H54 (cell line): ENCODE measurements at regions not wholly inside any gene's neighbourhood (a gene's known extent, or its start where the extent isn't known, plus 50 kb on each side); places are given as distances from the start of the nearest gene placed in this dataset.
"Not testable (repeated sequence)": the region's sequence is repeated elsewhere in the genome, so short reads cannot be mapped to it uniquely, and the experiment has no call there.

Experiments used
- DNase-seq: peaks from one replicate; pipeline ENCODE4 v3.0.0; 2011; ENCODE audit warnings: low spot score, mixed read lengths; ENCODE audit not compliant: insufficient read length
- FAIRE-seq: peaks from 3 replicates; lab custom pipeline; 2011; peaks lifted over from hg19 to GRCh38; lab: Jason Lieb, UNC
- POLR2A ChIP-seq: IDR thresholded peaks from 2 replicates; pipeline ENCODE4 v1.6.1; 2011; ENCODE audit warnings: low read depth, mild to moderate bottlenecking, low read length

- no peak for TF ChIP-seq POLR2A
- DNase-seq (no peak), FAIRE-seq (no peak)
Measured at GRCh38 chr13:82248762-82249161, 1633.5 kb downstream of the SLITRK1 start.

DNA sequence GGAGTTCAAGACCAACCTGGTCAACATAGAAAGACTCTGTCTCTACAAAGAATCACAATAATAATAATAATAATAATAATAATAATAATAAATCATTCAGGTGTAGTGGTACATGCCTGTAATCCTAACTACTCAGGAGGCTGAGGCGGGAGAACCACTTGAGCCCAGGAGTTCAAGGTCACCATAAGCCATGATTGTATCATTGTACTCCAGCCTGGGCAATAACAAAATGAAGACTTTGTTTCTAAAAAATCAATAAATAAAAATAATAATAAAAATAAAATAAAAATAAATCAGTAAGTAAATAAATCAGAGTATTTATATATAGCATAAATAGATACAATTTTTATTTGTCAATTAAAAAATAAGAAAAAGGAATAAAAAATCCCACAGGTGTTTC, 1636.4 kb downstream of the SLITRK1 start:
- FAIRE-seq (no peak), DNase-seq (no peak)
- TF ChIP-seq POLR2A, result no peak

GRCh38 chr13:82224806-82225205, 1657.5 kb downstream of the SLITRK1 start:
- FAIRE-seq, result no peak
- TF ChIP-seq POLR2A, result no peak
- no peak for DNase-seq

GRCh38 chr13:82221621-82222020, 1660.7 kb downstream of the SLITRK1 start:
- no peak for FAIRE-seq
- TF ChIP-seq POLR2A, result no peak

GRCh38 chr13:82220641-82221040, 1661.6 kb downstream of the SLITRK1 start:
- no peak for TF ChIP-seq POLR2A
- DNase-seq (no peak), FAIRE-seq (no peak)

More at GRCh38 chr13:82221621-82222020, 1660.7 kb downstream of the SLITRK1 start:
- DNase-seq, result no peak

DNA sequence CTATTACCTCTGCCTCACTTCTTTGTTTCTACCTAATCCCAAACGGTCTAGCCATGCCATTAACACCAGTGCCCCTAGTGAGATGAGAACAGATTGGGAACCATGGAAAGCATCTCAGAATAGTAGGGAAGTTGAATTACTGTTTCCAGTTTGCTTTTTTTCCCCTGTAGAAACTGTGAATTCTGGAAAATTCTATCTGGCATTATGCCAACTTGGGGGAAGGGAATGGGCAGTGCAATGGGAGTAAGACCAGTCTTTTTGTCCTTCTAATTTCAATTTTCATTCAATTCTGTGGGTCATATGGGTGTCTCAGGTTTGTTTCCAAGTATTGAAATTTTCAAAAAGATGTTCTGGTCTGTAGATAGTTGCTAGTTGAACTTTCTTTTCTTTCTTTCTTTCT, 1666.1 kb downstream of the SLITRK1 start:
- DNase-seq (no peak), FAIRE-seq (no peak)
- no peak for TF ChIP-seq POLR2A

GRCh38 chr13:82214341-82214740, 1667.9 kb downstream of the SLITRK1 start:
- DNase-seq (no peak), FAIRE-seq (no peak)
- no peak for TF ChIP-seq POLR2A

DNA sequence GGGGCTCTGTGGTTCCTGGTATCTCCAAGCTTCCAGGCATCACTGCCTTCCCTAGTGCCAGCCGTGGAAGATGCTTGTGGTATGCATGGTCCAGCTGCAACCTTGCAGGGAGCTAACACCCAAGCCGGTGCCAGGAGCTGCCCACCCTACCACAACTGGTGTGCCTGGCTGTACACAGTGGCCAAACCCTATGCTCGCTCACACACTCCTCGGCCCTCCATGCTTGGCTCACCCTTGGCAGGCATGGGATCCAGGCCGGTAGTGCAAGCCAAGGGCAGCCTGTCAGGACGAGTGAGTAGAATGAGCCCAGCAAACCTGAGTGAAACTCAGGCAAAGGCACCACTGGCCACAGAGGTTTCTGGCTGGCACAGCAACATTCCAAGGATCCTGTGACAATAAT, 1676.0 kb downstream of the SLITRK1 start:
- no peak for DNase-seq
- no peak for TF ChIP-seq POLR2A
- FAIRE-seq, result no peak

GRCh38 chr13:82202398-82202797, 1679.9 kb downstream of the SLITRK1 start:
- no peak for DNase-seq
- no peak for FAIRE-seq
- TF ChIP-seq POLR2A, result no peak

GRCh38 chr13:82196087-82196486, 1686.2 kb downstream of the SLITRK1 start:
- DNase-seq, result no peak
- FAIRE-seq, result no peak
- no peak for TF ChIP-seq POLR2A

GRCh38 chr13:82187227-82187626, 1695.0 kb downstream of the SLITRK1 start:
- TF ChIP-seq POLR2A, result no peak
- no peak for DNase-seq
- no peak for FAIRE-seq

DNA sequence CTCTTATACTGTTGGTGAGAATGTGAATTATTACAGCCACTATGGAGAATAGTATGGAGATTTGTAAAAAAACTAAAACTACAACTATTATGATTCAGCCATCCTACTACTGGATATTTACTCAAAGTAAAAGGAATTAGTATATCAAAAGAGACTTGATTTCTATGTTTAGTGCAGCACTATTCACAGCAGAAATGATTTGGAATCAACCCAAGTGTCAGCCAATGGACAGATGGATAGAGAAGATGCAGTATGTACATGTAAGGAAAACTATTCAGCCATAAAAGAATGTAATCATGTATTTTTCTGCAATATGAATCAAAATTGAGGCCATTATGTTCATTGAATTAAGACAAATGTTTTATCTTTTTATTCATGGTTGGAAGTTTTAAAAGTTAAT, 1705.5 kb downstream of the SLITRK1 start:
- no peak for FAIRE-seq
- DNase-seq, result no peak

DNA sequence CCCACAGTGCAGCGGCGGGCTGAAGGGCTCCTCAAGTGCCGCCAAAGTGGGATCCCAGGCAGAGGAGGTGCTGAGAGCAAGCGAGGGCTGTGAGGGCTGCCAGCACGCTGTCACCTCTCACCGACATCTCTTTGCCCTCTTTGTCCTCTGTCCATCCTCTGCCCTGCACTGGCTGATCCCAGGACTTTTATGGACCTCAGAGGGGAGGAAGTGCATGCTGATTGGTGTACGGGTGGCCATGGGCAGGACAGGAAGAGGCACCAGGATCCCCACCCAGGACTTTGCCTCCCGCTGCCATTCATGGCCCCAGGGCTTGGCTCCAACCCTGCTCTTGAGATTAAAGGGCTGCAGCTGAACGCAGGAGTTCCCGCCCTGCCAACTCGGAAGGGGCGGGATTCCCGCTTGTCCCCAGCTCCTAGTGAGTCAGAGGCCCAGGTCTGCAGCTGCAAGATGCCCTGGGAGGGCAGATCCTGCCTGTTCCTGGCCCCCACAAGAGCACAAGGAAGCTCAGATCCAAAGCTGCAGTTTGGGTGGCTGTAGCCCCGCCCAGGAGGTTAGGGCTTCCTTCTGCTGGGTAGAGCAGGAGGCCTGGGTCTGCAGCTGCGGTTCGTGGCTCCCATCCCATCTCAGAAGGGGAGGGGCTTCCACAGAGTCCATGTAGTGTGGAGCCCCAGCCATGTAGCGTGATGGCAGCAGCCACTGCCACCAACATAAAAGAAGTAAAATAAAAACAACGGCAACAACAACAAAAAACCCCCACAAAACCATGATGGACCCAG, 1716.7 kb downstream of the SLITRK1 start:
- FAIRE-seq, result peak; percentile 61
- TF ChIP-seq POLR2A, result peak; percentile 54
- DNase-seq, result peak; percentile 40

More for the DNA sequence above, 1705.5 kb downstream of the SLITRK1 start:
- TF ChIP-seq POLR2A, result no peak

- DNase-seq, FAIRE-seq: not testable (repeated sequence)
Measured at GRCh38 chr13:82164780-82165395, 1717.4 kb downstream of the SLITRK1 start.

GRCh38 chr13:82147526-82147925, 1734.7 kb downstream of the SLITRK1 start:
- FAIRE-seq (no peak), DNase-seq (no peak)
- no peak for TF ChIP-seq POLR2A
